ENCODE measurements at regions not wholly inside any gene's neighbourhood (a gene's known extent, or its start where the extent isn't known, plus 50 kb on each side); places are given as distances from the start of the nearest gene placed in this dataset.

DNA sequence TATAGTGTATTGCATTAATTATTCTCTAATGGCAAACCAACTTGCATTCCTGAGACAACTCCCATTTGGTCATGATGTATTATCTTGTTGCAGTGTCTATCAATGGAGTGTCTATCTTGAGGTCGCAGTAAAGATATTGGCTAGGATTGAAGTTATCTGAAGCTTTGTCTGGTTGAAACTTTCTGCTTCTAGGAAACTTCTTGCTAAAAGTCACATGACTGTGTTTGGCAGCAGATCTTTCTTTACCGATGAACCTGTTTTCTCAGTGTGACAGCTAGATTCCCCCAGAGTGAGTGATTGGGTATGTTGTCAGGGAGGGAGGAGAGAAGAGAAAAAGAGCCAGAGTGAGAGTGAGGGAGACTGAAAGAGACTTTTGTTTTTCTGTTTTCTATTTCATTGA, 119.6 kb downstream of the QPCT start (continued):
- TF ChIP-seq, protein P1, sequence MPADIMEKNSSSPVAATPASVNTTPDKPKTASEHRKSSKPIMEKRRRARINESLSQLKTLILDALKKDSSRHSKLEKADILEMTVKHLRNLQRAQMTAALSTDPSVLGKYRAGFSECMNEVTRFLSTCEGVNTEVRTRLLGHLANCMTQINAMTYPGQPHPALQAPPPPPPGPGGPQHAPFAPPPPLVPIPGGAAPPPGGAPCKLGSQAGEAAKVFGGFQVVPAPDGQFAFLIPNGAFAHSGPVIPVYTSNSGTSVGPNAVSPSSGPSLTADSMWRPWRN (IDR thresholded peaks at IDR 0.05; ENCODE audit: low read depth): no peak
- no peak for TF ChIP-seq ZNF174 (CRISPR knock-in tag; IDR thresholded peaks at IDR 0.05)
- TF ChIP-seq SP2 (IDR thresholded peaks at IDR 0.05; ENCODE audit: extremely low read depth, low read depth, low read length, poor library complexity, severe bottlenecking): no peak
- no peak for TF ChIP-seq ZNF282 (CRISPR knock-in tag; IDR thresholded peaks at IDR 0.05)
- no peak for TF ChIP-seq RNF2 (IDR thresholded peaks at IDR 0.05)
- TF ChIP-seq RAD51 (IDR thresholded peaks at IDR 0.05; ENCODE audit: borderline replicate concordance, low read depth): peak; percentile 46; the same call in 1 of the 2 replicates
- TF ChIP-seq ZNF75A (CRISPR knock-in tag; IDR thresholded peaks at IDR 0.05): no peak
- TF ChIP-seq TOE1 (IDR thresholded peaks at IDR 0.05; ENCODE audit: borderline replicate concordance): peak; percentile 79
- no peak for TF ChIP-seq TOE1 (CRISPR knock-in tag; IDR thresholded peaks at IDR 0.05; ENCODE audit: borderline replicate concordance, low read depth)
- TF ChIP-seq RUNX1 (IDR thresholded peaks at IDR 0.05; ENCODE audit: low read depth): no peak
- 0 out of 2 replicates have a peak, but pooled peaks have one; percentile 13 for TF ChIP-seq EP300 (IDR thresholded peaks at IDR 0.05; ENCODE audit: low read length)
- TF ChIP-seq, protein P2, sequence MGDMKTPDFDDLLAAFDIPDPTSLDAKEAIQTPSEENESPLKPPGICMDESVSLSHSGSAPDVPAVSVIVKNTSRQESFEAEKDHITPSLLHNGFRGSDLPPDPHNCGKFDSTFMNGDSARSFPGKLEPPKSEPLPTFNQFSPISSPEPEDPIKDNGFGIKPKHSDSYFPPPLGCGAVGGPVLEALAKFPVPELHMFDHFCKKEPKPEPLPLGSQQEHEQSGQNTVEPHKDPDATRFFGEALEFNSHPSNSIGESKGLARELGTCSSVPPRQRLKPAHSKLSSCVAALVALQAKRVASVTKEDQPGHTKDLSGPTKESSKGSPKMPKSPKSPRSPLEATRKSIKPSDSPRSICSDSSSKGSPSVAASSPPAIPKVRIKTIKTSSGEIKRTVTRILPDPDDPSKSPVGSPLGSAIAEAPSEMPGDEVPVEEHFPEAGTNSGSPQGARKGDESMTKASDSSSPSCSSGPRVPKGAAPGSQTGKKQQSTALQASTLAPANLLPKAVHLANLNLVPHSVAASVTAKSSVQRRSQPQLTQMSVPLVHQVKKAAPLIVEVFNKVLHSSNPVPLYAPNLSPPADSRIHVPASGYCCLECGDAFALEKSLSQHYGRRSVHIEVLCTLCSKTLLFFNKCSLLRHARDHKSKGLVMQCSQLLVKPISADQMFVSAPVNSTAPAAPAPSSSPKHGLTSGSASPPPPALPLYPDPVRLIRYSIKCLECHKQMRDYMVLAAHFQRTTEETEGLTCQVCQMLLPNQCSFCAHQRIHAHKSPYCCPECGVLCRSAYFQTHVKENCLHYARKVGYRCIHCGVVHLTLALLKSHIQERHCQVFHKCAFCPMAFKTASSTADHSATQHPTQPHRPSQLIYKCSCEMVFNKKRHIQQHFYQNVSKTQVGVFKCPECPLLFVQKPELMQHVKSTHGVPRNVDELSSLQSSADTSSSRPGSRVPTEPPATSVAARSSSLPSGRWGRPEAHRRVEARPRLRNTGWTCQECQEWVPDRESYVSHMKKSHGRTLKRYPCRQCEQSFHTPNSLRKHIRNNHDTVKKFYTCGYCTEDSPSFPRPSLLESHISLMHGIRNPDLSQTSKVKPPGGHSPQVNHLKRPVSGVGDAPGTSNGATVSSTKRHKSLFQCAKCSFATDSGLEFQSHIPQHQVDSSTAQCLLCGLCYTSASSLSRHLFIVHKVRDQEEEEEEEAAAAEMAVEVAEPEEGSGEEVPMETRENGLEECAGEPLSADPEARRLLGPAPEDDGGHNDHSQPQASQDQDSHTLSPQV (IDR thresholded peaks at IDR 0.05): no peak
- no peak for TF ChIP-seq ZBTB1 (CRISPR knock-in tag; IDR thresholded peaks at IDR 0.05; ENCODE audit: borderline replicate concordance, low read depth)
- no peak for TF ChIP-seq ASH1L (IDR thresholded peaks at IDR 0.05; ENCODE audit: borderline replicate concordance, low read depth, partially characterized antibody)
- TF ChIP-seq, protein P3, sequence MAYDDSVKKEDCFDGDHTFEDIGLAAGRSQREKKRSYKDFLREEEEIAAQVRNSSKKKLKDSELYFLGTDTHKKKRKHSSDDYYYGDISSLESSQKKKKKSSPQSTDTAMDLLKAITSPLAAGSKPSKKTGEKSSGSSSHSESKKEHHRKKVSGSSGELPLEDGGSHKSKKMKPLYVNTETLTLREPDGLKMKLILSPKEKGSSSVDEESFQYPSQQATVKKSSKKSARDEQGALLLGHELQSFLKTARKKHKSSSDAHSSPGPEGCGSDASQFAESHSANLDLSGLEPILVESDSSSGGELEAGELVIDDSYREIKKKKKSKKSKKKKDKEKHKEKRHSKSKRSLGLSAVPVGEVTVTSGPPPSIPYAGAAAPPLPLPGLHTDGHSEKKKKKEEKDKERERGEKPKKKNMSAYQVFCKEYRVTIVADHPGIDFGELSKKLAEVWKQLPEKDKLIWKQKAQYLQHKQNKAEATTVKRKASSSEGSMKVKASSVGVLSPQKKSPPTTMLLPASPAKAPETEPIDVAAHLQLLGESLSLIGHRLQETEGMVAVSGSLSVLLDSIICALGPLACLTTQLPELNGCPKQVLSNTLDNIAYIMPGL (CRISPR knock-in tag; IDR thresholded peaks at IDR 0.05): no peak
- no peak for TF ChIP-seq SAP30 (IDR thresholded peaks at IDR 0.05; ENCODE audit: borderline replicate concordance, insufficient read depth, low read depth, low read length, poor library complexity, severe bottlenecking)
- TF ChIP-seq SNRNP70 (optimal IDR thresholded peaks at IDR 0.05; ENCODE audit: low read depth, low read length): no peak
- no peak for TF ChIP-seq CHD4 (IDR thresholded peaks at IDR 0.05; ENCODE audit: insufficient read depth, insufficient replicate concordance, low read depth, low read length, poor library complexity, severe bottlenecking)
- TF ChIP-seq JUN (IDR thresholded peaks at IDR 0.05; ENCODE audit: borderline replicate concordance, low read depth, low read length): no peak
- no peak for TF ChIP-seq JUN (CRISPR knock-in tag; IDR thresholded peaks at IDR 0.05; ENCODE audit: borderline replicate concordance)
- TF ChIP-seq ZBTB7A (IDR thresholded peaks at IDR 0.05; ENCODE audit: borderline replicate concordance, control insufficient read depth, low read depth, low read length): no peak
- no peak for TF ChIP-seq SPI1 (IDR thresholded peaks at IDR 0.05; ENCODE audit: borderline replicate concordance, low read depth, low read length)
- TF ChIP-seq CBFA2T3 (IDR thresholded peaks at IDR 0.05): peak; percentile 44
- TF ChIP-seq TAL1 (IDR thresholded peaks at IDR 0.05): peak; percentile 37; the same call in 1 of the 2 replicates
- no peak for TF ChIP-seq MTA3 (IDR thresholded peaks at IDR 0.05; ENCODE audit: borderline replicate concordance)

All from K562 (cell line).